ENCODE measurements at regions not wholly inside any gene's neighbourhood (a gene's known extent, or its start where the extent isn't known, plus 50 kb on each side); places are given as distances from the start of the nearest gene placed in this dataset.

GRCh38 chr18:45287531-45287930 is 327.7 kb upstream of the SLC14A2 start:
- no peak for DNase-seq (ENCODE audit: extremely low read depth in 1 of 11, low read depth in 9 of 11, low spot score in 4 of 11)

GRCh38 chr18:45290364-45290763 is 324.9 kb upstream of the SLC14A2 start:
- no peak for DNase-seq (ENCODE audit: extremely low read depth in 1 of 11, low read depth in 9 of 11, low spot score in 4 of 11)

GRCh38 chr18:45291621-45292615 is 323.4 kb upstream of the SLC14A2 start:
- no peak for DNase-seq (ENCODE audit: extremely low read depth in 1 of 11, low read depth in 9 of 11, low spot score in 4 of 11)

- DNase-seq (ENCODE audit: extremely low read depth in 1 of 11, low read depth in 9 of 11, low spot score in 4 of 11), result no peak
These were observed 319.9 kb upstream of the SLC14A2 start for GRCh38 chr18:45295388-45295787.

- peak in 2 of 11 donors; percentile 10 to 23 for DNase-seq (ENCODE audit: extremely low read depth in 1 of 11, low read depth in 9 of 11, low spot score in 4 of 11)
These were observed 316.3 kb upstream of the SLC14A2 start for GRCh38 chr18:45298986-45299385.

GRCh38 chr18:45303026-45303425 is 312.2 kb upstream of the SLC14A2 start:
- no peak for DNase-seq (ENCODE audit: extremely low read depth in 1 of 11, low read depth in 9 of 11, low spot score in 4 of 11)

GRCh38 chr18:45304558-45304957 is 310.7 kb upstream of the SLC14A2 start:
- no peak for DNase-seq (ENCODE audit: extremely low read depth in 1 of 11, low read depth in 9 of 11, low spot score in 4 of 11)

GRCh38 chr18:45312555-45313126 is 302.6 kb upstream of the SLC14A2 start:
- no peak for DNase-seq (ENCODE audit: extremely low read depth in 1 of 11, low read depth in 9 of 11, low spot score in 4 of 11)

- no peak for DNase-seq (ENCODE audit: extremely low read depth in 1 of 11, low read depth in 9 of 11, low spot score in 4 of 11)
These were observed 299.1 kb upstream of the SLC14A2 start for GRCh38 chr18:45316127-45316526.

GRCh38 chr18:45317948-45318640 is 297.2 kb upstream of the SLC14A2 start:
- no peak for DNase-seq (ENCODE audit: extremely low read depth in 1 of 11, low read depth in 9 of 11, low spot score in 4 of 11)

GRCh38 chr18:45320724-45321123 is 294.6 kb upstream of the SLC14A2 start:
- no peak for DNase-seq (ENCODE audit: extremely low read depth in 1 of 11, low read depth in 9 of 11, low spot score in 4 of 11)

- DNase-seq (ENCODE audit: extremely low read depth in 1 of 11, low read depth in 9 of 11, low spot score in 4 of 11), result no peak
These were observed 293.8 kb upstream of the SLC14A2 start for GRCh38 chr18:45321520-45321919.

- no peak for DNase-seq (ENCODE audit: extremely low read depth in 1 of 11, low read depth in 9 of 11, low spot score in 4 of 11)
These were observed 292.9 kb upstream of the SLC14A2 start for GRCh38 chr18:45322343-45322742.

- peak in 1 of 11 donors; percentile 9 for DNase-seq (ENCODE audit: extremely low read depth in 1 of 11, low read depth in 9 of 11, low spot score in 4 of 11)
These were observed 291.2 kb upstream of the SLC14A2 start for GRCh38 chr18:45324101-45324494.

- peak in 9 of 11 donors; percentile 33 to 76 (median 62) for DNase-seq (ENCODE audit: extremely low read depth in 1 of 11, low read depth in 9 of 11, low spot score in 4 of 11)
These were observed 290.7 kb upstream of the SLC14A2 start for GRCh38 chr18:45324495-45325113.

GRCh38 chr18:45325778-45326177 is 289.5 kb upstream of the SLC14A2 start:
- peak in 2 of 11 donors; percentile 32 to 41 for DNase-seq (ENCODE audit: extremely low read depth in 1 of 11, low read depth in 9 of 11, low spot score in 4 of 11)

- DNase-seq (ENCODE audit: extremely low read depth in 1 of 11, low read depth in 9 of 11, low spot score in 4 of 11), result no peak
These were observed 288.8 kb upstream of the SLC14A2 start for GRCh38 chr18:45326505-45326904.

GRCh38 chr18:45328296-45328695 is 287.0 kb upstream of the SLC14A2 start:
- no peak for DNase-seq (ENCODE audit: extremely low read depth in 1 of 11, low read depth in 9 of 11, low spot score in 4 of 11)

GRCh38 chr18:45328811-45329210 is 286.5 kb upstream of the SLC14A2 start:
- no peak for DNase-seq (ENCODE audit: extremely low read depth in 1 of 11, low read depth in 9 of 11, low spot score in 4 of 11)

All from renal cortex interstitium (tissue), 11 donors.